OCI-LY7 (cell line): ENCODE measurements at regions not wholly inside any gene's neighbourhood (a gene's known extent, or its start where the extent isn't known, plus 50 kb on each side); places are given as distances from the start of the nearest gene placed in this dataset.

Source experiments
- BruUV-seq: library from RNA; stranded (reverse); fragments of 400-500 nt; replicated peaks from 2 replicates; lab custom pipeline; 2021; lab: Mats Ljungman, UMichigan
- CTCF ChIA-PET: fragments of 300-600 bp; sonication (Branson Sonifier 250); formaldehyde crosslinking; loops from one replicate; lab custom pipeline; 2022; ENCODE audit warnings: antibody characterized with exemption; ENCODE audit not compliant: unreplicated experiment; lab: Charles Lee
- POLR2A ChIA-PET: fragments of 300-600 bp; sonication (Branson Sonifier 250); formaldehyde crosslinking; loops from one replicate; lab custom pipeline; 2022; ENCODE audit warnings: antibody characterized with exemption; lab: Charles Lee
- DNase-seq: peaks from one replicate; pipeline ENCODE4 v3.0.0-alpha.2; 2015; ENCODE audit warnings: low spot score
- H2AFZ ChIP-seq: fragments of 200-600 bp; sonication (generic), shearing (Covaris generic); 2 replicates; pipeline ENCODE4 v1.6.1; 2014; ENCODE audit warnings: mild to moderate bottlenecking, antibody characterized with exemption, low read length, moderate library complexity
- H3K27ac ChIP-seq: fragments of 200-600 bp; sonication (generic); 2 replicates; pipeline ENCODE4 v1.5.1; 2014; ENCODE audit warnings: mixed run types, low read depth, mild to moderate bottlenecking, moderate library complexity, low read length, inconsistent platforms; ENCODE audit not compliant: poor library complexity, severe bottlenecking
- H3K36me3 ChIP-seq: fragments of 200-600 bp; sonication (generic); 2 replicates; pipeline ENCODE4 v1.6.1; 2014; ENCODE audit warnings: mild to moderate bottlenecking, antibody characterized with exemption, low read length, moderate library complexity, mixed read lengths; ENCODE audit not compliant: insufficient read depth
- H3K4me1 ChIP-seq: fragments of 200-600 bp; sonication (generic); 2 replicates; pipeline ENCODE4 v1.5.1; 2014; ENCODE audit warnings: mild to moderate bottlenecking, low read length; ENCODE audit not compliant: insufficient read depth, poor library complexity, severe bottlenecking
- H3K4me2 ChIP-seq: fragments of 200-600 bp; sonication (generic); 2 replicates; pipeline ENCODE4 v1.6.1; 2014; ENCODE audit warnings: mild to moderate bottlenecking, low read length
- H3K4me3 ChIP-seq: fragments of 200-600 bp; sonication (generic); 2 replicates; pipeline ENCODE4 v1.5.1; 2014; ENCODE audit warnings: mild to moderate bottlenecking, low read depth, low read length; ENCODE audit not compliant: poor library complexity, severe bottlenecking
- H3K79me2 ChIP-seq: fragments of 200-600 bp; sonication (generic); 2 replicates; pipeline ENCODE4 v1.6.1; 2016; ENCODE audit warnings: low read depth, mild to moderate bottlenecking, low read length, moderate library complexity, mixed read lengths; ENCODE audit not compliant: insufficient read depth
- H3K9me2 ChIP-seq: fragments of 200-600 bp; sonication (generic); 2 replicates; pipeline ENCODE4 v1.6.1; 2016; ENCODE audit warnings: mild to moderate bottlenecking, low read length, mixed read lengths; ENCODE audit not compliant: insufficient read depth
- H3K9me3 ChIP-seq: fragments of 200-600 bp; sonication (generic); 2 replicates; pipeline ENCODE4 v1.6.1; 2014; ENCODE audit warnings: mild to moderate bottlenecking, mixed run types, low read length, mixed read lengths
- H4K20me1 ChIP-seq: fragments of 200-600 bp; sonication (generic); 2 replicates; pipeline ENCODE4 v1.6.1; 2014; ENCODE audit warnings: mild to moderate bottlenecking, antibody characterized with exemption, low read length, moderate library complexity, mixed read lengths; ENCODE audit not compliant: insufficient read depth
- EZH2phosphoT487 ChIP-seq: fragments of 200-600 bp; sonication (generic); IDR thresholded peaks from 2 replicates; pipeline ENCODE4 v1.6.1; 2018; ENCODE audit warnings: low read depth, borderline replicate concordance, mild to moderate bottlenecking, mixed run types, antibody characterized with exemption, low read length, moderate library complexity, mixed read lengths
- intact Hi-C: fragments of 100-400 bp; cut with micrococcal nuclease; formaldehyde crosslinking; loops from one replicate; pipeline ENCODE4 v1.10.0; 2022; ENCODE audit not compliant: unreplicated experiment
- TF ChIP-seq, protein P1 (sequence below): fragments of 200-600 bp; sonication (generic); conservative IDR thresholded peaks from 2 replicates; pipeline ENCODE4 v1.5.1; 2014; ENCODE audit warnings: mild to moderate bottlenecking, antibody characterized with exemption, low read length, moderate library complexity, mixed read lengths

DNA sequence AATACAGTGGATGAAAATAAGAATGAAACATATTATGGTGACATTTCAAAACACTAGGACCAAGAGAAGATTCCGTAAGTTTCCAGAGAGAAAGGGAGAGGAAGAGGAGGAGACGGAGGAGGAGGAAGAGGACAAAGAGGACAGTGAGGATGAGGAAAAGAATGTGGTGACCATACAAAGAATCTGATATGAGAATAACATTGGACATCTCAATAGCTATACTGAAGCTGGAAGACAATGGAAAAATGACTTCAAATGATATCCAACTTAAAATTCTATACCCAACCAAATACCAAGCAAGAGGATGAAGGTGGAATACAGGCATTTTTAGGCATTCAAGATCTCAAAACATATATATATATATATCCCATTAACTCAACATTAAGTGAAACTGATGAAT is 173.4 kb downstream of the PAWR start:
- POLR2A ChIA-PET = interaction anchor here (0.7 to 1.2 kb wide), 2 partner anchors 10 to 23 kb away, joined by 3 read pairs; no protein-coding TSS in a partner anchor
- no peak for TF ChIP-seq EZH2phosphoT487
- TF ChIP-seq, protein P1, sequence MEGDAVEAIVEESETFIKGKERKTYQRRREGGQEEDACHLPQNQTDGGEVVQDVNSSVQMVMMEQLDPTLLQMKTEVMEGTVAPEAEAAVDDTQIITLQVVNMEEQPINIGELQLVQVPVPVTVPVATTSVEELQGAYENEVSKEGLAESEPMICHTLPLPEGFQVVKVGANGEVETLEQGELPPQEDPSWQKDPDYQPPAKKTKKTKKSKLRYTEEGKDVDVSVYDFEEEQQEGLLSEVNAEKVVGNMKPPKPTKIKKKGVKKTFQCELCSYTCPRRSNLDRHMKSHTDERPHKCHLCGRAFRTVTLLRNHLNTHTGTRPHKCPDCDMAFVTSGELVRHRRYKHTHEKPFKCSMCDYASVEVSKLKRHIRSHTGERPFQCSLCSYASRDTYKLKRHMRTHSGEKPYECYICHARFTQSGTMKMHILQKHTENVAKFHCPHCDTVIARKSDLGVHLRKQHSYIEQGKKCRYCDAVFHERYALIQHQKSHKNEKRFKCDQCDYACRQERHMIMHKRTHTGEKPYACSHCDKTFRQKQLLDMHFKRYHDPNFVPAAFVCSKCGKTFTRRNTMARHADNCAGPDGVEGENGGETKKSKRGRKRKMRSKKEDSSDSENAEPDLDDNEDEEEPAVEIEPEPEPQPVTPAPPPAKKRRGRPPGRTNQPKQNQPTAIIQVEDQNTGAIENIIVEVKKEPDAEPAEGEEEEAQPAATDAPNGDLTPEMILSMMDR = no peak
- no peaks in the 10 kb centered on the region for H3K79me2 ChIP-seq
- no peaks in the 10 kb centered on the region for H3K9me2 ChIP-seq
- DNase-seq = no peak
- CTCF ChIA-PET = no interaction called here
- BruUV-seq = no TSS peak
- H3K4me1 ChIP-seq = no peaks in the 10 kb centered on the region
- H2AFZ ChIP-seq = no peak overlapping the region
- no peaks in the 10 kb centered on the region for H4K20me1 ChIP-seq
- no peak overlapping the region for H3K27ac ChIP-seq
- no peak overlapping the region for H3K4me2 ChIP-seq
- H3K36me3 ChIP-seq = no peaks in the 10 kb centered on the region
- H3K4me3 ChIP-seq = no peak overlapping the region
- no peaks in the 10 kb centered on the region for H3K9me3 ChIP-seq
- intact Hi-C loops = no loop called here

DNA sequence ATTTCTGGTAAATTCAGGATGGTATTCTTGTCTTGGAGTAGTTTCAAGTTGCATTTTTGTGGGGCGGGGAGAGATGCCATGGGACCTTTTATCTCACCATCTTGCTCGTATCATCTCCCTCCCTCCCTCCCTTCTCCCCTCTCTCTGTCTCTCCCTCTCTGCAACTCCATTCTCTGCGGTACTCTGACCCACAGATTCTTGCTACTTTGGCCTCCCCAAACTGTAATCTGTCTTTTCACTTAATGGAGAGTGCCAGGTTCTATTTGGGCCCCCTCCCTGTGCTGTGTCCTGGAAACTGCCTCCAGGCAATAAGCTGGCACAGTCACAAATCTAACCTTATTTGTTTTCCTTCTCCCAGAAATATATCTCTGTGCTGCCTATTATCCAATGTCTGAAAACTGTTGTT is 175.2 kb downstream of the PAWR start:
- H3K79me2 ChIP-seq = no peaks in the 10 kb centered on the region
- ChIA-PET CTCF (no interaction called here), POLR2A (no interaction called here)
- no peak overlapping the region for H2AFZ ChIP-seq
- H3K27ac ChIP-seq = no peak overlapping the region
- TF ChIP-seq, protein P1 = no peak
- no peak for TF ChIP-seq EZH2phosphoT487
- no peak for DNase-seq
- no peaks in the 10 kb centered on the region for H3K36me3 ChIP-seq
- no peaks in the 10 kb centered on the region for H3K9me3 ChIP-seq
- no TSS peak for BruUV-seq
- no peak overlapping the region for H3K4me2 ChIP-seq
- H3K4me1 ChIP-seq = no peaks in the 10 kb centered on the region
- no peak overlapping the region for H3K4me3 ChIP-seq
- intact Hi-C loops = no loop called here
- H3K9me2 ChIP-seq = no peaks in the 10 kb centered on the region
- no peaks in the 10 kb centered on the region for H4K20me1 ChIP-seq

DNA sequence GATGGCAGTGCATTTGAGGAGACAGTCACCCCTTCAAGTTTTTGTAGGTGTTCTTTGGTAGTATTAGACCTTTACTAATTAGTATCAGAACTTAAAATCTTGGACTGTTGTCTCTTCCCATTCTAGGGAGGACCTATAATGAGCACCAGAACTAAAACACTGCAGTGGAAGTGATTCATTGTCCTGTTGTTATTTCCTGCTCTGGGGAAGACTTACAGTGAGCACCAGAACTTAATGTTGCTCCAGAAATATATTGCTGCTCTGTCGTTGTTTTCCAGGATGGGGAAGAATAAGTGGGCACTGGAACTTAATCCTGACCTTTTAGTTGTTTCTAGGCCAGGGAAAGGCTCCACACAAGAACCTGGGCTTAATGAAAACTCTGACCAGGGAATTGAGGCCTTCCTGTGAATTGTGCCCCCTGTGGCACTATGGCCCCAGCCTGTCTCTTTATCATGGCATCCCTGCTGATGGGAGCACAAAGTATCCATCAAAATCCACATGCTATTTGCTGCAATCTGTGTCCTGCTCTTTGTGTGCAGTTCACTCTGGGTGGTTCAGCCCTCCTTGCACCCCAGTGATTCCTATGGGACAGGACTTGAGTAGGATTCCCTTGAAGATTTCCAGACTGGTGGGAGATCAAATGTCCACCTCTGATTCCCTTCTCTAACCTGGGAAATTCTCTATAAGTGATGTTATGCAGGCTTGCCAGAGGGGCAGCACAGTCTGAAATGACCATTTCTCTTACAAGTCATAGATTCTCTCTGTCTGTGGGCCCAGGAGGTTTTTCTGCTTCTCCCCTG is 175.8 kb downstream of the PAWR start:
- ChIA-PET CTCF (no interaction called here), POLR2A (no interaction called here)
- no peak overlapping the region for H3K27ac ChIP-seq
- no peaks in the 10 kb centered on the region for H3K36me3 ChIP-seq
- H3K9me3 ChIP-seq = no peaks in the 10 kb centered on the region
- no peak overlapping the region for H2AFZ ChIP-seq
- no peak for DNase-seq
- no peak for TF ChIP-seq EZH2phosphoT487
- TF ChIP-seq, protein P1 = no peak
- H3K9me2 ChIP-seq = no peaks in the 10 kb centered on the region
- BruUV-seq = no TSS peak
- H3K4me3 ChIP-seq = no peak overlapping the region
- no peaks in the 10 kb centered on the region for H4K20me1 ChIP-seq
- H3K4me1 ChIP-seq = no peaks in the 10 kb centered on the region
- no peaks in the 10 kb centered on the region for H3K79me2 ChIP-seq
- intact Hi-C loops = no loop called here
- H3K4me2 ChIP-seq = no peak overlapping the region
